Stimulated activated naive CD8-positive, alpha-beta T cell treated with anti-CD3 and anti-CD28 coated beads, Interleukin-15, amount 100 ng/mL, for 72 hours (primary cell): ENCODE measurements at regions not wholly inside any gene's neighbourhood (a gene's known extent, or its start where the extent isn't known, plus 50 kb on each side); places are given as distances from the start of the nearest gene placed in this dataset.
A peak's percentile ranks its signal among the peaks of the same experiment; 100 is the strongest.

Source experiments
- ATAC-seq: fragments of 150-1000 bp; cut with Tn5 transposase; 2 replicates; pipeline ENCODE4 v1.10.0; 2021; ENCODE audit warnings: mild to moderate bottlenecking, moderate library complexity
- DNase-seq, 2 donors: peaks; one replicate each; pipeline ENCODE4 v3.0.0; 2021 to 2022
- H3K27ac Mint-ChIP-seq, 2 donors: one replicate each; pipeline ENCODE4 v1.8.0; 2022; ENCODE audit warnings: mild to moderate bottlenecking in 2 of 2, mixed read lengths in 2 of 2, moderate library complexity in 2 of 2
- H3K27me3 Mint-ChIP-seq: one replicate; pipeline ENCODE4 v1.8.0; 2022; ENCODE audit warnings: mixed read lengths
- H3K4me1 Mint-ChIP-seq: one replicate; pipeline ENCODE4 v1.8.0; 2022; ENCODE audit warnings: mild to moderate bottlenecking, mixed read lengths
- H3K4me3 Mint-ChIP-seq, 2 donors: one replicate each; pipeline ENCODE4 v1.8.0; 2022; ENCODE audit warnings: mild to moderate bottlenecking in 2 of 2, mixed read lengths in 2 of 2, moderate library complexity in 1 of 2
- H3K9me3 Mint-ChIP-seq, 2 donors: one replicate each; pipeline ENCODE4 v1.8.0; 2022; ENCODE audit warnings: mixed read lengths in 2 of 2

GRCh38 chr11:19661827-19662226 is 50.8 kb upstream of the NAV2 start:
- ATAC-seq (no peak), DNase-seq (no peak)
- H3K9me3 Mint-ChIP-seq, result peaks cover 0 to 4% of the 10 kb centered on the region in 2 donors
- no peak overlapping the region for H3K4me3 Mint-ChIP-seq
- H3K27ac Mint-ChIP-seq, result peak overlapping the region in 1 of 2 donors; percentile 3
- peaks cover 14% of the 10 kb centered on the region for H3K4me1 Mint-ChIP-seq
- peaks cover 29% of the 10 kb centered on the region for H3K27me3 Mint-ChIP-seq

DNA sequence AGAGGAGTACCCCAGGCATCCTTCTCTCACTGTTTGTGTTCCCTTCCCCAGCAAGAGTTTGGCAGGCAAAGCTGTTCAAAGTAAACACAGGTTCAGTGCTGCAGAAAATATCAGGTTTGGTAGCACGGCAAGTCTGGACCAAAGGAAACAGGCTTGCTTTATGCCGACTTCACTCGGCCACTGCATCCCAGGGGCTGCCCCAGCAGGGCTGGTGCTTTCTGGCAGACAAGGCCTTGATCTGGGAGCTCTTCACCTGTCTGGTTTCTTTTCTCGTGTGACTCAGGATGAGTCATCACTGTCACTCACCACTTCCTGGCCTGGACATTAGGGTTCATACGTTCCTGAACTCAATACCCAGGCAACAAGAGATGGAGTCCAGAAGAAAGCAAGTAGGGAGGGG is 52.6 kb upstream of the NAV2 start:
- Mint-ChIP-seq H3K4me3 (no peak overlapping the region), H3K27me3 (peaks cover 35% of the 10 kb centered on the region), H3K9me3 (peaks cover 0 to 12% of the 10 kb centered on the region in 2 donors), H3K27ac (no peak overlapping the region), H3K4me1 (peaks cover 14% of the 10 kb centered on the region)
- ATAC-seq (peak; percentile 89), DNase-seq (peak; percentile 13 to 37)

DNA sequence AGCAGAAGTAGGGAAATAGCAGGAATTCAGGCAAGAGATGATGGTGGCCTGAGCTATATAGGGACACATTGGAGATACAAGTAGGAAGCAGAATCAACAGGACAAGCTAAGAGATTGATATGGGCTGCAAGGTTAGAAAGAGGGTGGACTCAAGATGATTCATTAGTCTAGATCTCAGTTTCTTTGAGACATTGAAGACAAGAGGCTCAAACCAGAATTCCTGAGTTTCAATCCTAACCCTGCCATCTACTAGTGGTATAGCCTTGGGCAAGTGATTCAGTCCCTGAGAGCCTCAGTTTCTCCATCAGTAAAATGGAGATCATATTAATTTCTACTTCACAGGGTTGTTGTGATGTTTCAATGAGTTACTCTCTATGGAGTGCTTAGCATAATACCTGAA is 53.1 kb upstream of the NAV2 start:
- DNase-seq (no peak), ATAC-seq (no peak)
- H3K4me1 Mint-ChIP-seq, result peaks cover 14% of the 10 kb centered on the region
- no peak overlapping the region for H3K27ac Mint-ChIP-seq
- peaks cover 30% of the 10 kb centered on the region for H3K27me3 Mint-ChIP-seq
- no peak overlapping the region for H3K4me3 Mint-ChIP-seq
- H3K9me3 Mint-ChIP-seq, result peaks cover 0 to 12% of the 10 kb centered on the region in 2 donors

GRCh38 chr11:19658344-19658743 is 54.3 kb upstream of the NAV2 start:
- Mint-ChIP-seq H3K4me1 (peaks cover 14% of the 10 kb centered on the region), H3K27ac (no peak overlapping the region), H3K27me3 (peaks cover 19% of the 10 kb centered on the region), H3K9me3 (peaks cover 0 to 12% of the 10 kb centered on the region in 2 donors), H3K4me3 (no peak overlapping the region)
- ATAC-seq (no peak), DNase-seq (no peak)

DNA sequence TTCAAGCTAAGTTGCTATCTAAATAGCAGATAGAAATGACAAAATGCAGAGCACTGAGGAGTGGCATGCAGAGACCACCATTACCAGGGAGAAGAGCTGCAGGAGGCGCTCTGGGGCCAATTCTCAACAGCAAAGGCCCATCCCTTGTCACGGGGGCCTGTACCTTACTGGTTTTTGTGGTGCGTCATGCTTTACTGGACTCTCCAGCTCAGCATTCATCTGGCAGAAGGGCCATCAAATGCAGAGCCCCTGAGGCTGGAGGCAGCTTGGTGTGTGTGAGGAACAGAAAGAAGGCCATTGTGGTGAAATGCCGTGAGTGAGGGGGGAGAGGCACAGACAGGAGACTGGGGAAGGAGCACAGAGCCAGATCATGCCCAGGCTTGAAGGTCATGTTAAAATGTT is 56.5 kb upstream of the NAV2 start:
- Mint-ChIP-seq H3K27ac (no peak overlapping the region), H3K4me1 (peaks cover 14% of the 10 kb centered on the region), H3K9me3 (peaks cover 0 to 12% of the 10 kb centered on the region in 2 donors), H3K4me3 (no peak overlapping the region), H3K27me3 (peaks cover 11% of the 10 kb centered on the region)
- DNase-seq, result no peak
- ATAC-seq, result no peak

DNA sequence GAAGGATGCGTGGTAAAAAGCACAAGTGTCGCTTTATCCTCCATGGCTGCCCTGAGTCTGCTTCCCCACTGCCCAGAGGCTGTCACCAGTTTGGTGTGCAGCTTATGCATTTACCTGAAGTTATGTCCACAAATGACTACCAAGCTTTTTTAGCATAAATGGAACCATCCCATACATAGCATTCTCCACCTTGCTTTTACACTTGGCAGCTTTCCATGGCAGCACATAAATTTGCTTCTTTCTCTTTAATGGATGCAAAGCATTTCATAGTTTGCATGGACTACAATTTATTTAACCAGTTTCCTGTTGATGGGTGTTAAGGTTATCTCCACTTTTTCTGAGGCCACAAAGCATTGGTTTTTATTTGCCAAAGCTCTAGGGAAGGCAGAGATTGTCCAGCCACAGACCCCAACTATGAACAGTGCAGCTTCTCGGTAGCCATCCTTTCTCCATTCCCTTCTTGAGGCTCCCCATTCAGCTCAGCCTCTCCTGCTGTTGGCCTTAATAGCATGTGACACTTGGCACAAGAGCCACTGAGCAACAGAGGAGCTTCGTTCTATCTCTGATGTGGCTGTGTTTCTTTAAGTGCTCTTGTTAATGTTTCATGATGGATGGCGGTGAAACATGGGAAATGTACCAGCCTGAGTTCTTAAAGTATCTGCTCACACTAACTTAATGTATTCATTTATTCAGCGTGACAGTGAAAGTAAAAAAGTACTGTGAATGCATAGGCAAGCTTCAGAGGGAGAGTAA is 59.8 kb upstream of the NAV2 start:
- no peak for DNase-seq
- Mint-ChIP-seq H3K4me1 (no peaks in the 10 kb centered on the region), H3K4me3 (no peak overlapping the region), H3K27me3 (peaks cover 16% of the 10 kb centered on the region), H3K27ac (no peak overlapping the region), H3K9me3 (peaks cover 0 to 12% of the 10 kb centered on the region in 2 donors)
- ATAC-seq, result no peak

GRCh38 chr11:19651653-19652052 is 61.0 kb upstream of the NAV2 start:
- no peaks in the 10 kb centered on the region for H3K4me1 Mint-ChIP-seq

GRCh38 chr11:19651028-19651427 is 61.6 kb upstream of the NAV2 start:
- Mint-ChIP-seq H3K27me3 (peaks cover 16% of the 10 kb centered on the region), H3K27ac (no peak overlapping the region), H3K4me3 (no peak overlapping the region), H3K9me3 (peaks cover 0 to under 1% of the 10 kb centered on the region in 2 donors), H3K4me1 (no peaks in the 10 kb centered on the region)
- ATAC-seq (no peak), DNase-seq (no peak)

More at GRCh38 chr11:19651653-19652052, 61.0 kb upstream of the NAV2 start:
- DNase-seq, result no peak
- Mint-ChIP-seq H3K4me3 (no peak overlapping the region), H3K27ac (no peak overlapping the region), H3K9me3 (peaks cover 0 to 7% of the 10 kb centered on the region in 2 donors), H3K27me3 (peaks cover 16% of the 10 kb centered on the region)
- no peak for ATAC-seq

GRCh38 chr11:19650467-19650866 is 62.2 kb upstream of the NAV2 start:
- Mint-ChIP-seq H3K27ac (no peak overlapping the region), H3K27me3 (peaks cover 15% of the 10 kb centered on the region), H3K9me3 (no peaks in the 10 kb centered on the region), H3K4me3 (no peak overlapping the region), H3K4me1 (no peaks in the 10 kb centered on the region)
- no peak for ATAC-seq
- no peak for DNase-seq

- H3K27ac Mint-ChIP-seq, result no peak overlapping the region
- DNase-seq (no peak), ATAC-seq (no peak)
- no peak overlapping the region for H3K4me3 Mint-ChIP-seq
- peaks cover 15% of the 10 kb centered on the region for H3K27me3 Mint-ChIP-seq
- H3K4me1 Mint-ChIP-seq, result no peaks in the 10 kb centered on the region
- H3K9me3 Mint-ChIP-seq, result no peaks in the 10 kb centered on the region
Measured at GRCh38 chr11:19649751-19650150, 62.9 kb upstream of the NAV2 start.

DNA sequence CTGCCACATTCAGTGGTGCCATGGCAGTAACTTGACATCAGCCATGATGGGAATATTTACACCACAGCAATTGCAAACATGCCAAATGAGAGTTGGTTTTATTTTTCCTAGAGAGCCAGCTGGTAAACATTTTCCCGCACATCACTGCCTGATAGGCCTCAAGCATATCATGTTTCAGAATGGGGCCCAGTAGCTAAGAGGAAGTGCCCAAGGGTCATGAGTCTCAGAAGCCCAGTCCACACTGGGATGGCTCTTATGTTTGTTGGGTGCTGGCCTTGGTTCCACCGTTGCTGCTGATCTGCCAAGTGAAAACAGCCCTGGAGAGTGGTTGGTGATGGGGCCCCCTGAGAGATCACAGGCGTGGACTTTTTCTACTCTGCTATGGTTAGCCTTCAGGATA is 64.3 kb upstream of the NAV2 start:
- no peak overlapping the region for H3K27ac Mint-ChIP-seq
- DNase-seq, result no peak
- no peaks in the 10 kb centered on the region for H3K4me1 Mint-ChIP-seq
- H3K27me3 Mint-ChIP-seq, result peaks cover 22% of the 10 kb centered on the region
- H3K4me3 Mint-ChIP-seq, result no peak overlapping the region
- no peak for ATAC-seq
- H3K9me3 Mint-ChIP-seq, result no peaks in the 10 kb centered on the region

DNA sequence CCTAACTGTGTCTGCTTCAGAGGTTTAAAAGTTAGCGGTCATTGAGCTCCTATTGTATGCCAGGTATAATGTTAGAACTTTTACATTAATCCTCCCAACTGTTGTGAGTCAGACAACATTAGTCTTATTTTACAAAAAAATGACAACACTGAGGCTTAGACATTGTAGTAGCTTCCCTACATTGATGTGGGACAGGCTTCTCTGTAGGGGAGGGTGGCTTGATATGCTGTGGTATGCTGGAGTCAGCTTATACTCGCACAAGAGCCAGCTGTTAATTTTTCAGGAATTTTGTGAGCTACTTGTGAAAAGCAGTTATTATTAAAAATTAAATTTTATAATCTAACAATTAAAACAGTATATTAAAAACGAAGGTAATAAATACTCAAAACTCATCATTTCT is 64.8 kb upstream of the NAV2 start:
- no peak overlapping the region for H3K27ac Mint-ChIP-seq
- ATAC-seq, result no peak
- no peaks in the 10 kb centered on the region for H3K9me3 Mint-ChIP-seq
- DNase-seq, result no peak
- no peaks in the 10 kb centered on the region for H3K4me1 Mint-ChIP-seq
- no peak overlapping the region for H3K4me3 Mint-ChIP-seq
- H3K27me3 Mint-ChIP-seq, result peaks cover 22% of the 10 kb centered on the region

DNA sequence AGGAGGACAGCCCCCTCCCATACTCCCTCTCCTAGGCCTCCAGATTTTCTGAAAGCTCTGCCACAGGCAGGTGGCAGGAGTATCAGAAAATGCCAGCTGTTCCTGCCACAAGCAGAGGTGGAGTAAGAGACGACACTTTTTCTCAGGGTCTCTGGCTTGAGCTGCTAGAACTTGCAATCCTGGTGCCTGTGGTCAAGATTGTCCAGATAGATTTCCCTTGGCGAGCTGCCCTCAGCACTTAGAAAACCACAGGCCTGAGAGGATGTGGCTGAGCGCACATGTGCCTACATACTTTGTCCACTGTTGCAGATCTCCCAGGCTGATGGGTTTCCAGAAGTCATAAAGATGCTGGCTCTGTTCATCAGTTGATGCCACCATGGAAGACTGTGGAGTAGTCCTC is 65.7 kb upstream of the NAV2 start:
- Mint-ChIP-seq H3K9me3 (no peaks in the 10 kb centered on the region), H3K27ac (no peak overlapping the region), H3K4me1 (no peaks in the 10 kb centered on the region), H3K4me3 (no peak overlapping the region), H3K27me3 (peaks cover 22% of the 10 kb centered on the region)
- no peak for DNase-seq
- no peak for ATAC-seq

- Mint-ChIP-seq H3K9me3 (no peaks in the 10 kb centered on the region), H3K4me3 (no peak overlapping the region), H3K27me3 (peaks cover 22% of the 10 kb centered on the region), H3K4me1 (no peaks in the 10 kb centered on the region), H3K27ac (peak overlapping the region in 1 of 2 donors; percentile 78)
- ATAC-seq (no peak), DNase-seq (no peak)
Measured at GRCh38 chr11:19646308-19646707, 66.3 kb upstream of the NAV2 start.

GRCh38 chr11:19644316-19644715 is 68.3 kb upstream of the NAV2 start:
- peaks cover 15% of the 10 kb centered on the region for H3K27me3 Mint-ChIP-seq

GRCh38 chr11:19642185-19643158 is 70.2 kb upstream of the NAV2 start:
- ATAC-seq, result no peak
- Mint-ChIP-seq H3K27ac (no peak overlapping the region), H3K9me3 (no peaks in the 10 kb centered on the region), H3K27me3 (peaks cover 15% of the 10 kb centered on the region), H3K4me3 (no peak overlapping the region), H3K4me1 (no peaks in the 10 kb centered on the region)
- DNase-seq, result no peak

More at GRCh38 chr11:19644316-19644715, 68.3 kb upstream of the NAV2 start:
- peak overlapping the region in 1 of 2 donors; percentile 87 for H3K27ac Mint-ChIP-seq
- no peaks in the 10 kb centered on the region for H3K4me1 Mint-ChIP-seq
- H3K9me3 Mint-ChIP-seq, result no peaks in the 10 kb centered on the region
- DNase-seq (no peak), ATAC-seq (no peak)
- no peak overlapping the region for H3K4me3 Mint-ChIP-seq
